Effector memory CD8-positive, alpha-beta T cell (primary cell): ENCODE measurements at regions not wholly inside any gene's neighbourhood (a gene's known extent, or its start where the extent isn't known, plus 50 kb on each side); places are given as distances from the start of the nearest gene placed in this dataset.

Experiments
- ATAC-seq: fragments of 150-1000 bp; cut with Tn5 transposase; replicated peaks from 2 replicates; pipeline ENCODE4 v1.10.0; 2021; ENCODE audit warnings: mild to moderate bottlenecking, moderate library complexity
- DNase-seq, 3 experiments: peaks; one replicate each; pipeline ENCODE4 v3.0.0; 2021
- H3K27ac Mint-ChIP-seq, 2 donors: one replicate each; pipeline ENCODE4 v1.8.0; 2022; ENCODE audit warnings: mild to moderate bottlenecking in 2 of 2, mixed read lengths in 2 of 2, moderate library complexity in 2 of 2
- H3K27me3 Mint-ChIP-seq, 2 donors: one replicate each; pipeline ENCODE4 v1.8.0; 2022; ENCODE audit warnings: mixed read lengths in 2 of 2
- H3K36me3 Mint-ChIP-seq: one replicate; pipeline ENCODE4 v1.8.0; 2022; ENCODE audit warnings: mild to moderate bottlenecking, moderate library complexity, mixed read lengths; ENCODE audit not compliant: insufficient read depth
- H3K4me1 Mint-ChIP-seq, 2 donors: one replicate each; pipeline ENCODE4 v1.8.0; 2022; ENCODE audit warnings: low read depth in 2 of 2, mixed read lengths in 2 of 2
- H3K4me3 Mint-ChIP-seq, 2 donors: one replicate each; pipeline ENCODE4 v1.8.0; 2022; ENCODE audit warnings: mild to moderate bottlenecking in 2 of 2, mixed read lengths in 2 of 2, moderate library complexity in 2 of 2
- H3K9me3 Mint-ChIP-seq, 2 donors: one replicate each; pipeline ENCODE4 v1.8.0; 2022; ENCODE audit warnings: mixed read lengths in 2 of 2

GRCh38 chr1:82686774-82687173 lies 886.0 kb downstream of the ADGRL2 start:
- Mint-ChIP-seq H3K9me3 (peaks cover 5 to 37% of the 10 kb centered on the region in 2 donors), H3K4me3 (no peak overlapping the region), H3K27ac (no peak overlapping the region), H3K27me3 (no peaks in the 10 kb centered on the region), H3K36me3 (no peaks in the 10 kb centered on the region), H3K4me1 (no peaks in the 10 kb centered on the region)
- ATAC-seq (no peak), DNase-seq (no peak)

DNA sequence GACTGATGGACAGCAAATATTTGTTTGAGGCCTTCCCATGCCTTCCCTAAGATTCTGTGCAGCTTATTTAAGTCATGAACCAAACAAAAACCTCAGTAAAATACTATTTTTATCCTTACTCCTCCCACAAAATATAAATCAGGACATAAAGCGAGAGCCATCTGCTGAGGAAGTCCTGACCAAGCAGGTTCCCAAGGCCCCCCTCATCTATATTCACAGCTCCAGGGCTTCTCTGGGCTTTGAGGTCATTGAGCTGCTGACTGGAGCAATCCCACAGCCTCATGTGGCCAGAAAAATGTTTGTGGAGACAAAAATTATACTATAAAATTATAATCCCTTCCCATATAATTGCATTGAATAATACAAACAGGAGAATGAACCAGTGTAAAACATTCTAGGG lies 846.2 kb downstream of the ADGRL2 start:
- Mint-ChIP-seq H3K27me3 (no peaks in the 10 kb centered on the region), H3K36me3 (no peaks in the 10 kb centered on the region), H3K4me3 (no peak overlapping the region), H3K9me3 (peaks cover 8 to 15% of the 10 kb centered on the region in 2 donors), H3K27ac (no peak overlapping the region), H3K4me1 (no peaks in the 10 kb centered on the region)
- no peak for DNase-seq
- ATAC-seq = no peak

GRCh38 chr1:82646336-82646735 lies 845.6 kb downstream of the ADGRL2 start:
- ATAC-seq (no peak), DNase-seq (no peak)
- peaks cover 8 to 18% of the 10 kb centered on the region in 2 donors for H3K9me3 Mint-ChIP-seq
- H3K4me3 Mint-ChIP-seq = no peak overlapping the region
- no peak overlapping the region for H3K27ac Mint-ChIP-seq
- no peaks in the 10 kb centered on the region for H3K36me3 Mint-ChIP-seq
- H3K27me3 Mint-ChIP-seq = no peaks in the 10 kb centered on the region
- H3K4me1 Mint-ChIP-seq = no peaks in the 10 kb centered on the region

DNA sequence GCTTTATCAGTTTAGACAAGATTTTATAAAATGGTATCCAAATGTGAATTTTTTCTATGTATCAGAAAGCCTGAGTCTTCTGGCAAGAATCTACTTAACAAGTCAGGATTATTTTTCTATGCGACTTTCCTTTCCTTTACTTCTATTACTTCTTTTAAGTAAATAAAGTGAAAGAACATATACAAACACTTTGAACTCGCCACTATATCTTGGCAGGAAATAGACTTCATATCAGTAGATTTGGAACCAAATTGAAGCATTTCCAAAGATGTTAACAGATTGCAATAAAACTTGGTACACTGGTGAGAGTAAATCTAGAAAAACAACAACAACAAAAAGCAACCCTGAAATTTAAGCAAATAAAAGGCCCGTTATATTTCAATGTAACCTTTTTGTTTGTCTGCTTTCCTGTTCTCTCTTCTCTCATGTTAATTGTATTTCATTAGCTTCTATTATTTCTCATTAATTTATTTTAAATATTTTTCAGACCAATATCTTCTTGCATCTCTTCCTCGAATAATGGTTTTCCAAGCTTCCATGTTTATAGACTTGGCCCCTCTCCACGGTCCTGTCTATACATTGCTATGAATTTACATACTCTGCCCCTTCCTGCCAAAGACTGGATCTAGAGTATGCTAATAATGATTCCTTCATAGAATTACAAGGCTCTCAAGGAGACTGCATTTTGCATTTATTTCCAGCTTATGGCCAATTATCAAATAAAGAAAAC lies 843.6 kb downstream of the ADGRL2 start:
- ATAC-seq (no peak), DNase-seq (no peak)
- Mint-ChIP-seq H3K4me1 (no peaks in the 10 kb centered on the region), H3K4me3 (no peak overlapping the region), H3K27ac (no peak overlapping the region), H3K36me3 (peaks cover 4% of the 10 kb centered on the region), H3K27me3 (no peaks in the 10 kb centered on the region), H3K9me3 (peaks cover 9 to 18% of the 10 kb centered on the region in 2 donors)

GRCh38 chr1:82640352-82640751 lies 839.6 kb downstream of the ADGRL2 start:
- ATAC-seq = no peak

GRCh38 chr1:82634266-82634665 lies 833.5 kb downstream of the ADGRL2 start:
- no peak overlapping the region for H3K27ac Mint-ChIP-seq
- no peaks in the 10 kb centered on the region for H3K4me1 Mint-ChIP-seq
- no peak for DNase-seq
- peaks cover 8 to 14% of the 10 kb centered on the region in 2 donors for H3K9me3 Mint-ChIP-seq
- no peaks in the 10 kb centered on the region for H3K36me3 Mint-ChIP-seq
- no peaks in the 10 kb centered on the region for H3K27me3 Mint-ChIP-seq
- ATAC-seq = no peak
- H3K4me3 Mint-ChIP-seq = no peak overlapping the region

More at GRCh38 chr1:82640352-82640751, 839.6 kb downstream of the ADGRL2 start:
- Mint-ChIP-seq H3K9me3 (peaks cover 5 to 11% of the 10 kb centered on the region in 2 donors), H3K4me1 (no peaks in the 10 kb centered on the region), H3K27ac (no peak overlapping the region), H3K4me3 (no peak overlapping the region), H3K27me3 (no peaks in the 10 kb centered on the region), H3K36me3 (peaks cover 4% of the 10 kb centered on the region)
- DNase-seq = no peak

DNA sequence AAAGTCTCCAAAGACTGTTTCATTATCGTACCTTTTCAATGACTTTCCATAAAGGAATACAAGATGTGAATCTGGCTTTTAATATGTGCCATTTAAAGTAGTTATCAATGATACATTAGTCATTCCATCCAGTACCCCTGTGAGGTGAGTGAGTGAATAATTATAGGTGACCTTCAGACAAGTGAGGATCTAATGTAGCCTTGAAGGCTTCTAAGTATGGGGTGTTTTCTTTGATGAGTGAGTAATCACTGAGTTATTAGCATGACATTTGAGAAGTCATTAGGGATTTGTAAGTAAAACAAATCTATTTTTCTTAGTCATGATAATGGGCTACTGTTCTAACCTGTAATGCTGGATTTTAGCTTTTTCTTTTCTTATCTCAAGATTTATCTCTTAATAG lies 831.4 kb downstream of the ADGRL2 start:
- Mint-ChIP-seq H3K27me3 (no peaks in the 10 kb centered on the region), H3K4me1 (no peaks in the 10 kb centered on the region), H3K4me3 (no peak overlapping the region), H3K27ac (no peak overlapping the region), H3K9me3 (peaks cover 6 to 15% of the 10 kb centered on the region in 2 donors), H3K36me3 (no peaks in the 10 kb centered on the region)
- DNase-seq (no peak), ATAC-seq (no peak)

DNA sequence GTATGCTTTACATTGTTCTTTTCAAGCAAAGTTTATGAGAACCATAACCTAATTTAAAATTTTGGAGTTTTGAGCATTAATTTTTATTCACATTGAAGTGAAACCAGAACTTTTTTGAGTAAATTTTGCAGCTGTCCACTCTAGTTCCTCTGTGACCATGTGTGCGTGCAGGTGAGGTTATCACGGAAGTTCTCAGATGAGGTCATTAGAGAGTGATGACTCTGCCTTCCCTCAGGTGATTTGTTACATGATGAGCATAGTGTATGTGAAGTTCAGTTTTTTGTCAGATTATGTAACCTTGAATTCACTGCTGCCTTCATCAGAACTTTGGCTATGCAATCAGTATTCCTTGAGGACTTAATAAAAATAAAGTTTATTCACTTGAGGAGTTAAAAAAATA lies 828.2 kb downstream of the ADGRL2 start:
- no peak for DNase-seq
- ATAC-seq = no peak
- no peaks in the 10 kb centered on the region for H3K4me1 Mint-ChIP-seq

DNA sequence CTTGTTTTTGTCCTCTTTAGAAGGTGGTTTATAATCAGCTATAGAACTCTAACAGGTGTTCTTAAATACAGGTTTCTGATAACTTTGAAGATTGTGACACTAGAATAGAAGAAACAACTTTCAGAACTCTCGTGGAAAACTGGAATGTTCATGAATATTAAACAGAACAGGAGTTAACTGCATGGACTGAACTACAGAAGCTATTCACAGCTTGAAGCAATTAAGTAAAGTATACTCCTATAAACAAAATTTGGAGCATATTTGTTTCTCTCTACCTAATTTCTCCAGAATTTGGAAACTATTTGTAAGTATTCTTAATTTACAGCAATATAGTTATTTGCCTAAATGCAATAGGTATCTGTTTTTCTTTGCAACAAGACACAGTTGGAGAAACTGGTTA lies 824.8 kb downstream of the ADGRL2 start:
- no peak overlapping the region for H3K27ac Mint-ChIP-seq
- DNase-seq (no peak), ATAC-seq (no peak)
- H3K36me3 Mint-ChIP-seq = no peaks in the 10 kb centered on the region
- H3K9me3 Mint-ChIP-seq = peaks cover 9 to 19% of the 10 kb centered on the region in 2 donors
- H3K4me1 Mint-ChIP-seq = no peaks in the 10 kb centered on the region
- no peak overlapping the region for H3K4me3 Mint-ChIP-seq
- H3K27me3 Mint-ChIP-seq = no peaks in the 10 kb centered on the region

More for the DNA sequence above, 828.2 kb downstream of the ADGRL2 start:
- Mint-ChIP-seq H3K4me3 (no peak overlapping the region), H3K27ac (no peak overlapping the region), H3K36me3 (no peaks in the 10 kb centered on the region), H3K27me3 (no peaks in the 10 kb centered on the region), H3K9me3 (peaks cover 10 to 24% of the 10 kb centered on the region in 2 donors)

- Mint-ChIP-seq H3K36me3 (no peaks in the 10 kb centered on the region), H3K4me1 (no peaks in the 10 kb centered on the region), H3K27me3 (no peaks in the 10 kb centered on the region), H3K4me3 (no peak overlapping the region), H3K27ac (no peak overlapping the region), H3K9me3 (peaks cover 0 to 2% of the 10 kb centered on the region in 2 donors)
- DNase-seq (no peak), ATAC-seq (no peak)
These were observed 820.3 kb downstream of the ADGRL2 start for GRCh38 chr1:82621076-82621475.

GRCh38 chr1:82614090-82614489 lies 813.4 kb downstream of the ADGRL2 start:
- no peak for ATAC-seq
- no peak overlapping the region for H3K4me3 Mint-ChIP-seq
- H3K9me3 Mint-ChIP-seq = peaks cover 0 to 4% of the 10 kb centered on the region in 2 donors
- no peaks in the 10 kb centered on the region for H3K27me3 Mint-ChIP-seq
- DNase-seq = no peak
- no peak overlapping the region for H3K27ac Mint-ChIP-seq
- H3K4me1 Mint-ChIP-seq = no peaks in the 10 kb centered on the region
- H3K36me3 Mint-ChIP-seq = no peaks in the 10 kb centered on the region

GRCh38 chr1:82612986-82613385 lies 812.3 kb downstream of the ADGRL2 start:
- Mint-ChIP-seq H3K27ac (no peak overlapping the region), H3K9me3 (peaks cover 0 to 4% of the 10 kb centered on the region in 2 donors), H3K4me1 (no peaks in the 10 kb centered on the region), H3K27me3 (no peaks in the 10 kb centered on the region), H3K36me3 (no peaks in the 10 kb centered on the region), H3K4me3 (no peak overlapping the region)
- no peak for DNase-seq
- no peak for ATAC-seq

DNA sequence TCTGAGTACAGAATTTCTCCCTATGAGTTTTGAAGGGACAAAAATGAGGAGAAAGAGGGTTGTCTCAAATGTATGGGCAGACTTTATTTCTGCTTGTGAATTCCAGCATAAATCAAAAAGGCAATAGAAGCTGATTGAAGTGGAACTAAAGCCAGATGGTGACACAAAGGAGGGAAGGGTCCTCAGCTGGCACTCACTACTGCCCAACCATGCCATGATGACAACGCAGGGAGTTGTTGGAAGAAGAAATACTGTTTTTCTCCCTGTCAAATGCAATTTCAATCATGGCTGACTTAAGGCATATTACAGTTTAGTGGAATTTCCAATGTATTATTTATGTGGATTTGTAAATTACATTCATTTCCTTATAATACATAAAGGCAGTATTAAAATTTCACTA lies 805.8 kb downstream of the ADGRL2 start:
- Mint-ChIP-seq H3K4me1 (no peaks in the 10 kb centered on the region), H3K27ac (no peak overlapping the region), H3K27me3 (no peaks in the 10 kb centered on the region), H3K4me3 (no peak overlapping the region), H3K9me3 (peaks cover 0 to 9% of the 10 kb centered on the region in 2 donors), H3K36me3 (no peaks in the 10 kb centered on the region)
- DNase-seq (no peak), ATAC-seq (no peak)

GRCh38 chr1:82604524-82604923 lies 803.8 kb downstream of the ADGRL2 start:
- H3K4me1 Mint-ChIP-seq = no peaks in the 10 kb centered on the region
- no peak overlapping the region for H3K4me3 Mint-ChIP-seq
- no peak for ATAC-seq
- H3K9me3 Mint-ChIP-seq = peaks cover 0 to 8% of the 10 kb centered on the region in 2 donors
- H3K27ac Mint-ChIP-seq = no peak overlapping the region
- no peaks in the 10 kb centered on the region for H3K27me3 Mint-ChIP-seq
- DNase-seq = no peak
- H3K36me3 Mint-ChIP-seq = no peaks in the 10 kb centered on the region
